ENCODE measurements at regions not wholly inside any gene's neighbourhood (a gene's known extent, or its start where the extent isn't known, plus 50 kb on each side); places are given as distances from the start of the nearest gene placed in this dataset.

GRCh38 chr4:156102411-156102810 is 148.7 kb upstream of the CTSO start:
- H3K27ac ChIP-seq: no peak overlapping the region
- no peak for ATAC-seq
- H3K27me3 ChIP-seq: no peaks in the 10 kb centered on the region
- TF ChIP-seq CTCF (IDR thresholded peaks at IDR 0.05): no peak
- intact Hi-C loops (cut with DNase I): no loop called here
- no peak overlapping the region for H3K4me3 ChIP-seq
- no peaks in the 10 kb centered on the region for H3K36me3 ChIP-seq
- no peaks in the 10 kb centered on the region for H3K4me1 ChIP-seq
- H3K9me3 ChIP-seq: no peaks in the 10 kb centered on the region
- no peak for DNase-seq

- Histone ChIP-seq H3K9me3 (no peaks in the 10 kb centered on the region), H3K27ac (no peak overlapping the region), H3K27me3 (no peaks in the 10 kb centered on the region), H3K36me3 (no peaks in the 10 kb centered on the region), H3K4me3 (no peak overlapping the region), H3K4me1 (no peaks in the 10 kb centered on the region)
- no peak for ATAC-seq
- TF ChIP-seq CTCF (IDR thresholded peaks at IDR 0.05): no peak
- peak in 1 of 4 donors; percentile 25 for DNase-seq
- intact Hi-C loops (cut with DNase I): no loop called here
These were observed 147.9 kb upstream of the CTSO start for GRCh38 chr4:156101571-156101970.

- Histone ChIP-seq H3K4me3 (no peak overlapping the region), H3K36me3 (no peaks in the 10 kb centered on the region), H3K27ac (no peak overlapping the region), H3K9me3 (no peaks in the 10 kb centered on the region), H3K27me3 (no peaks in the 10 kb centered on the region), H3K4me1 (no peaks in the 10 kb centered on the region)
- intact Hi-C loops (cut with DNase I): no loop called here
- ATAC-seq (no peak), DNase-seq (no peak)
- no peak for TF ChIP-seq CTCF (IDR thresholded peaks at IDR 0.05)
These were observed 147.0 kb upstream of the CTSO start for GRCh38 chr4:156100651-156101050.

GRCh38 chr4:156098805-156099204 is 145.1 kb upstream of the CTSO start:
- Histone ChIP-seq H3K27ac (no peak overlapping the region), H3K9me3 (no peaks in the 10 kb centered on the region), H3K4me1 (no peaks in the 10 kb centered on the region), H3K4me3 (no peak overlapping the region), H3K36me3 (no peaks in the 10 kb centered on the region), H3K27me3 (no peaks in the 10 kb centered on the region)
- ATAC-seq (no peak), DNase-seq (no peak)
- no peak for TF ChIP-seq CTCF (IDR thresholded peaks at IDR 0.05)
- intact Hi-C loops (cut with DNase I): no loop called here

- H3K36me3 ChIP-seq: no peaks in the 10 kb centered on the region
These were observed 131.4 kb upstream of the CTSO start for GRCh38 chr4:156085100-156085499.

More at GRCh38 chr4:156085100-156085499, 131.4 kb upstream of the CTSO start:
- no peaks in the 10 kb centered on the region for H3K27me3 ChIP-seq
- no peak for ATAC-seq
- intact Hi-C loops (cut with DNase I): no loop called here
- H3K4me3 ChIP-seq: no peak overlapping the region
- H3K9me3 ChIP-seq: no peaks in the 10 kb centered on the region
- H3K27ac ChIP-seq: no peak overlapping the region
- no peaks in the 10 kb centered on the region for H3K4me1 ChIP-seq
- no peak for TF ChIP-seq CTCF (IDR thresholded peaks at IDR 0.05)
- DNase-seq: no peak

All from left lung (tissue), 4 donors.